ENCODE measurements at regions not wholly inside any gene's neighbourhood (a gene's known extent, or its start where the extent isn't known, plus 50 kb on each side); places are given as distances from the start of the nearest gene placed in this dataset.
"Not testable (repeated sequence)": the region's sequence is repeated elsewhere in the genome, so short reads cannot be mapped to it uniquely, and the experiment has no call there.

DNA sequence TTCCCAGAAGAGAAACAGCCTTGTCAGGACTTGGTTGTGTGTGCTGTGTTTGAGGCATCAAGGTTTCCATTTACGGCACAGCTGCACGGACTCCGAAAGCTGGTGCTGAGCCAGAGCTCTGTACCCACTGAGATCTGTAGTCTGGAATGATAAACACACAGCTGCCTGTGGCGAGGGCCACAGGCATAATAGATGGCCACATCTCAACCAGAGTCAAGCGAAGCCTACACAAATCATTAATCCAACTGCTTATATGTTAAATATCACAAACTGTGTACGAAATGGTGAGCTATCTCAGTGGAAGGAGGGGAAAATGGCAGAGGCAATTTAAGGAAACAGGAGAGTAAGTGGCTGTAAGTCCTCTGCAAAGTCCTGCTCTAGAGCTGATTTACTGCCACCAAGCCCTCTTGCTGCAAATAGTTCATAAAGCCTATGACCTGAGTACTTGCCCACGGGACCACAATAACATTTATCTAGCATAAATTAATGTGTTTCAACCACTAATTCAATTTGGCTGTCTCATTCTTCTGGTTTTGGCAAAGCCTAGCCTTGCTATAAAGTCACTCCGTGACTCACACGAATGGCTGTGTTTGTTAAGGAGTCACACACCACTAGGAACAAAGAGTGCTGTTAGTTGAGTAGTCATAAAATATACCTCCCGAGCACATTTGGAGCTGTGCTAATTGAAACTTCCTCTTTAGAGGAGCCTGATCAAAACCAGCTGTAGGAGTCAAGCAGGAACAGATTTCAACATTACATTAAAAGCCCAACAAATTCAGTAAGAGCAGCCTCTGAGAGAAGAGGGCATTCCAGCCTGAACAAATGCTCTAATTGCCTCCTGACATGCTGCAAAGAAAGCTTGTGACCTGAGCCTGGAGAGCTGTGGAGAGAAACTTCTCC is 738.6 kb upstream of the ZNF608 start:
- H3K4me1 Mint-ChIP-seq (ENCODE audit: low read depth), result no peaks in the 10 kb centered on the region
- H3K9me3 Mint-ChIP-seq, result peaks cover 8% of the 10 kb centered on the region
- no peaks in the 10 kb centered on the region for H3K36me3 Mint-ChIP-seq (ENCODE audit: insufficient read depth)
- no peaks in the 10 kb centered on the region for H3K27me3 Mint-ChIP-seq (ENCODE audit: low read depth)
- no peak for DNase-seq
- H3K4me3 Mint-ChIP-seq, result no peak overlapping the region
- ATAC-seq, result no peak

DNA sequence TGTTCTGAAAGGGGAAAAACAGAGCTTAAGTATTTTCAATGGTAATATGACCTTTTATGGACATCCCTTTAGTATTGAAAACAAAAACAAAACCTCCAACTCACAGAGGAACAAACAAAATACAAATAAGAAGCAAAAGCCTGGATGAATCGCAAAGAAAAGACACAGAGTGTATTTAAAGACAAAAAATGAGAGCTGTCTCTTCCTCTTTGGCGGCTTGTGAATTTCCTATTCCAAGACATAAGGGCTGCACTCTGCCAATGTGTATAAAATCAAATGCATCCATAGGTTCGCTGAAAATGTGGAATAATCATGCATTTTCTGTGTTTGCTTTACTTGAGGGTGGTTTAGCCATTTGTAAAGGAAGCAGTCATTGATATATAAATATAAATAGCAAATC is 739.3 kb upstream of the ZNF608 start:
- ATAC-seq (no peak), DNase-seq (no peak)
- Mint-ChIP-seq H3K9me3 (peaks cover 8% of the 10 kb centered on the region), H3K4me3 (no peak overlapping the region), H3K27me3 (ENCODE audit: low read depth) (no peaks in the 10 kb centered on the region), H3K4me1 (ENCODE audit: low read depth) (no peaks in the 10 kb centered on the region), H3K36me3 (ENCODE audit: insufficient read depth) (no peaks in the 10 kb centered on the region)

DNA sequence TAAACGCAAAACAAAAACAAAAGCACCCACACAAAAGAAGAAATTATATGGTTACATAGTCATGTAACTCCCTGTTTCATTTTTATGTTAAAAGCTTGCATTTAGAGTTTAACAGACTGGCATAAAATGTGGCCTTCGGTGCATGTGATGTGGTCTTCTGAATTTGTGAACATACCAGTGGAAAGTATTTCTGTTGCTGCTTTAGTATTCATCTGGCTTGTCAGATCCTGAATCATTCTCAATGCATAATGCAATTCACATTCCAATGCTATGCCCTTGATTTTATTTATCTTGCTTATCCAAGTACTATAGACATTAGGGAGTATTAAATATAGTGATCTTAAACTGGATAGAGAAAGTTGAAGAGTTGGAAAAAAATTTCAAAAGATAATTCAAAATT is 740.2 kb upstream of the ZNF608 start:
- ATAC-seq, result no peak
- Mint-ChIP-seq H3K4me1 (ENCODE audit: low read depth) (no peaks in the 10 kb centered on the region), H3K4me3 (no peak overlapping the region), H3K36me3 (ENCODE audit: insufficient read depth) (no peaks in the 10 kb centered on the region), H3K27me3 (ENCODE audit: low read depth) (no peaks in the 10 kb centered on the region), H3K9me3 (peaks cover 8% of the 10 kb centered on the region)
- no peak for DNase-seq

DNA sequence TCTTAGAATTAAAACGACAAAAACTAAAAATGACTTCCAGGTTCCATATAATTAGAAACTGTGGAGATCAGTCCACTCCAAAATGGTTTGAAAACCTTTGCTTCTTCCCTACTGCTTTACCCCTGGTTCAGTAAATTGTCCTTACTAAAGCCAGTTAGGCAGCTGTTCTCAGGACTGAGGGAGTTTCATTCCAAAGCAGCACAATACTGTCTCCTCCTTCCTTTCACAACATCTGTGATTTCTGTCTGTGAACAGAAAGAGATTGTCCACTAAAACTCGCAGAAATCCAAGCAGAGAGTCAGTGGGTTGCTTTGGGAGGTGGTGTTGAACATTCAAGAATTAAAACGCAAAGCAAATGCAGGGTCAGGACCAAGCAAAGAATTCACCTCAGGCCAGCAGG is 740.8 kb upstream of the ZNF608 start:
- Mint-ChIP-seq H3K9me3 (peaks cover 11% of the 10 kb centered on the region), H3K4me3 (no peak overlapping the region), H3K36me3 (ENCODE audit: insufficient read depth) (no peaks in the 10 kb centered on the region), H3K27me3 (ENCODE audit: low read depth) (no peaks in the 10 kb centered on the region), H3K4me1 (ENCODE audit: low read depth) (no peaks in the 10 kb centered on the region)
- DNase-seq, result no peak
- no peak for ATAC-seq

DNA sequence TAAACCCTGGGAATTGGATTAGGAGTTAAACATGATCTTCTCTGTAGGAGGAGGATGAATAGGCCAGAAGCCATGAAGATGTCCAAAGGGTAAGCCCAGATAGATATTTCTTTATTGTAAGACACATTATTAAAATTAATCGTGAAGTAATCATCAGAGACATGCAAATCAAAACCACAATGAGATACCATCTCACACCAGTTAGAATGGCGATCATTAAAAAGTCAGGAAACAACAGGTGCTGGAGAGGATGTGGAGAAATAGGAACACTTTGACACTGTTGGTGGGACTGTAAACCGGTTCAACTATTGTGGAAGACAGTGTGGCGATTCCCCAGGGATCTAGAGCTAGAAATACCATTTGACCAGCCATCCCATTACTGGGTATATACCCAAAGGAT is 741.2 kb upstream of the ZNF608 start:
- H3K36me3 Mint-ChIP-seq (ENCODE audit: insufficient read depth); H3K4me1 Mint-ChIP-seq (ENCODE audit: low read depth); DNase-seq; H3K4me3 Mint-ChIP-seq; H3K27me3 Mint-ChIP-seq (ENCODE audit: low read depth); ATAC-seq: not testable (repeated sequence)
- H3K9me3 Mint-ChIP-seq, result peaks cover 12% of the 10 kb centered on the region

DNA sequence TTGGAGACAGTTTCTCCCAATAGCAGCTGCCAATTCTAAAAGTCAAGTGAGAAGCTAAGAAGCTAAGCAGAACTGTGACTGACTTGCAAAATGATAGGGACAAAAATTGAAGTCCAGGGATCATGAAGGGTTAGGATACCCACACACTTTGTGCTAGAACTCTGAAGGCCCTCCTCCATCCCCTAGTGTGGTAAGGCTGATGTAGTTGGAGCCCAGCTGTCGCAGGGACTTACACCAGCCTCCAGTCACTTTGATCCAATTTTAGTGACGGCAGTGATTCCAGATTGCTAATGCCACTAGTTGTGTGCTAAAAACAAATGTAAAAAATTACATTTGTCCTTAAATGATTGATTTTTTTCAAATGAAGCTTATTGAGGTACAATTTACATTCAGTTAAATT is 742.7 kb upstream of the ZNF608 start:
- Mint-ChIP-seq H3K27me3 (ENCODE audit: low read depth) (no peaks in the 10 kb centered on the region), H3K36me3 (ENCODE audit: insufficient read depth) (no peaks in the 10 kb centered on the region), H3K9me3 (peaks cover 12% of the 10 kb centered on the region), H3K4me3 (no peak overlapping the region), H3K4me1 (ENCODE audit: low read depth) (no peaks in the 10 kb centered on the region)
- ATAC-seq (no peak), DNase-seq (no peak)

DNA sequence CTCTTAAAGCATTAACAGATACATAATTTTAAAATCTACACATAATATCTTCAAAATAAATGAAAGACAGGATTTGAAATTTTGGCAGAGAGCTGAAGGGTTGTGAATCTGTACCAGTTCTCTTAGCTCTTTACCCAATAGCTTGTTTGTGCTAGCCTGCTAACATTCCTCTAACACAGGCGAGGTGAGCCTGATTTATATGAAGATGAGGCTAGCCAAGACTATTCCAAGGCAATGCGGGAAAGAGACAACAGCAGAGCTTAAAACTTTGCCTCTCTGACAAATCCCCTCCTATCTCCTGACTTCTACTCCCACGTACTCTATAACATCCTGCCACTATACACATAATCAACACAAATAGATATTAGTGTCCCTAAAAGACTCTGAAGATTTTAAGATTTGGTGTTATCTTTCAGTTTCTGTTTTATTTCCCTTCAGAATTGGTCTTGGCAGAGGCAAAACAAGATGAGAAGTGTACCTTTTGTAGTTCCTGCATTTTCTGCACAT is 745.6 kb upstream of the ZNF608 start:
- no peaks in the 10 kb centered on the region for H3K4me1 Mint-ChIP-seq (ENCODE audit: low read depth)
- DNase-seq, result no peak

DNA sequence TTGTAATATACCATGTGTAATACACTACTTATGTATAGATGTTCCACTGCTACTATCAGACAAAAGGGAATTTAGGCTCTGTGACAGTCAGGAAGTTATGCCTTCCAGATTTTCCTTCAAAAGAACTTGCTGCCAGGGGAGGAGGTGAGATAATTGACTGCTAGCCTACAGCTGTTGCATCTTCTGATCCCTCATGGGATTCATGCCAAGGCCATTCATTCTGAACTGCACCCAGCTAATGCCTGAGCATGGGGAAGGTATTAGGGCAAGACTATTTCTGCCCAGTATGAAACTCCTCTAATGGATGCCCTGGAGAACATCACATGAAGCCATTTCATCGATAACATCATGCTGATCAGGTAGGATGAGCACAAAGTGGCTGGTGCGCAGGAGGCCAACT is 746.5 kb upstream of the ZNF608 start:
- DNase-seq (no peak), ATAC-seq (no peak)
- H3K36me3 Mint-ChIP-seq (ENCODE audit: insufficient read depth), result no peaks in the 10 kb centered on the region
- H3K4me3 Mint-ChIP-seq, result no peak overlapping the region
- H3K9me3 Mint-ChIP-seq, result peaks cover 8% of the 10 kb centered on the region
- no peaks in the 10 kb centered on the region for H3K4me1 Mint-ChIP-seq (ENCODE audit: low read depth)
- H3K27me3 Mint-ChIP-seq (ENCODE audit: low read depth), result no peaks in the 10 kb centered on the region

More for the DNA sequence above, 745.6 kb upstream of the ZNF608 start:
- no peaks in the 10 kb centered on the region for H3K36me3 Mint-ChIP-seq (ENCODE audit: insufficient read depth)
- no peak overlapping the region for H3K4me3 Mint-ChIP-seq
- H3K9me3 Mint-ChIP-seq, result peaks cover 8% of the 10 kb centered on the region
- no peaks in the 10 kb centered on the region for H3K27me3 Mint-ChIP-seq (ENCODE audit: low read depth)
- ATAC-seq, result no peak

DNA sequence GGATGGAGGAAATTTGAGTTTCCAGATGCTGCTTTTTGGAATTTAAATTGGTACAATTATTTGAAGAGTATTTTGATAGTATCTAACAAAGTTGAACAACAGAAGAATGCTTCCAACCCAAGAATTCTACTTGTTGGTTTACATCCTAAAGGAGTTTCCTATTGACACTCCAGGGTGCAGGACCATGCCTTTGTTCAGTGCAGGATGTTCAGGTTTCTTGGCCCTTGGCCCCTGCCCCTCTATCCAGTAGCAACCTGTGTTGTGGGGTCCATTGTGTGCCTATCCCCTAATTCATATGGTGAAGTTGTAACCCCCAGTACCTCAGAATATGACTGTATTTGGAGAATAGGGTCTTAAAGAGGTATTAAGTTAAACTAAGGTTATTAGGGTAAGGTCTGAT is 750.0 kb upstream of the ZNF608 start:
- H3K27me3 Mint-ChIP-seq (ENCODE audit: low read depth), result no peaks in the 10 kb centered on the region
- H3K36me3 Mint-ChIP-seq (ENCODE audit: insufficient read depth), result no peaks in the 10 kb centered on the region
- no peaks in the 10 kb centered on the region for H3K4me1 Mint-ChIP-seq (ENCODE audit: low read depth)
- no peak for DNase-seq
- H3K9me3 Mint-ChIP-seq, result peaks cover 10% of the 10 kb centered on the region
- no peak overlapping the region for H3K4me3 Mint-ChIP-seq
- no peak for ATAC-seq

DNA sequence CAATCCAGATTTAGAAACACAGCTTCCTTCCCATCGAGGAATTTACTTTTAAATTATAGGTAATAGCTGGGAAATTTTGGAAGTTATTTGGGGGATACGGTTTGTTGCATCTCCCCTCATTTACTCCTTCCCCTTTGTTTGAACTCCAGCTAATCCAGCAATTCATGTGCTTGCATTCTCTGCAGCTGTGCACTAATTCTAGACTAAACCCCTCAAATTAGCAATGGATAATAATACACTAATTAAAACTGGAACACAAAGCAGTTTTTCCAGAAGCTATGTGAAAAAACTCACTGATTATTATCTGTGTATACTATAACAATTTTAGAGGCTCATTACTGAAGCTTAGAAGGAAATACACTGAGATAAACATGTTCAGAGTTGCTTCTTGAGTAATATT is 751.2 kb upstream of the ZNF608 start:
- Mint-ChIP-seq H3K9me3 (peaks cover 6% of the 10 kb centered on the region), H3K36me3 (ENCODE audit: insufficient read depth) (no peaks in the 10 kb centered on the region), H3K27me3 (ENCODE audit: low read depth) (no peaks in the 10 kb centered on the region), H3K4me1 (ENCODE audit: low read depth) (no peaks in the 10 kb centered on the region), H3K4me3 (no peak overlapping the region)
- DNase-seq (no peak), ATAC-seq (no peak)

DNA sequence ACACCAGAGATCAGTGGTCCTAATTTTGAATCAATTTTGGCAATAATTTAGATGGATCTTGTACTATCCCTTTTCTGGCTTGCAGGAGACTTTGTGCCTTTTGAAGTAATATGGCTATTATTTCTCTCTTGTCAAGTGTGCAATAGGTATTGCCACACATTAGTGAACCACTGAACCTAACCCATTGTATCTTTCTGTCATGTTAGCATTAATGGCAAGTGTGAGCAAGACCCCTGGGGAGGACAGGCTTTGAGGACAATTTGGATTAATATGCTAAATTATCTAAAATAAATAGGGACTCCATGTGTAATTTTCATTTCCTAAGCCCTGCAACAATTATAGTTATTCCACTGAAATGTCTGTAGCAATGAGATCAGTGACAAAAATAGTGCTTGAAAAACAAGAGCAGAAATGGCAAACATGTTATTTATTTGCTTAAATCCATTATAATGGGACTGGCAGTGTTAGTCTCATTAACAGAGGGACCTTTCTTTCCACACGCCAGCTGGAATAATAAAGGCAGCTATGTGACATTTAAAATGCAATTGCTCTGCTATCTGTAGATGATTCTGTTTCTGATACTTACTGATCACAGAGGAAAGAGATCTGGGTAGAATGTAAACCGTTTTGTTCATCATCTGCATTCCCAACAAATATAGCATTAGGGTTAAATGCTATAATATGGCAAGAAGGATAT is 753.3 kb upstream of the ZNF608 start:
- no peaks in the 10 kb centered on the region for H3K36me3 Mint-ChIP-seq (ENCODE audit: insufficient read depth)
- ATAC-seq (no peak), DNase-seq (no peak)
- peaks cover 6% of the 10 kb centered on the region for H3K9me3 Mint-ChIP-seq
- H3K4me1 Mint-ChIP-seq (ENCODE audit: low read depth), result no peaks in the 10 kb centered on the region
- H3K4me3 Mint-ChIP-seq, result no peak overlapping the region
- H3K27me3 Mint-ChIP-seq (ENCODE audit: low read depth), result no peaks in the 10 kb centered on the region

DNA sequence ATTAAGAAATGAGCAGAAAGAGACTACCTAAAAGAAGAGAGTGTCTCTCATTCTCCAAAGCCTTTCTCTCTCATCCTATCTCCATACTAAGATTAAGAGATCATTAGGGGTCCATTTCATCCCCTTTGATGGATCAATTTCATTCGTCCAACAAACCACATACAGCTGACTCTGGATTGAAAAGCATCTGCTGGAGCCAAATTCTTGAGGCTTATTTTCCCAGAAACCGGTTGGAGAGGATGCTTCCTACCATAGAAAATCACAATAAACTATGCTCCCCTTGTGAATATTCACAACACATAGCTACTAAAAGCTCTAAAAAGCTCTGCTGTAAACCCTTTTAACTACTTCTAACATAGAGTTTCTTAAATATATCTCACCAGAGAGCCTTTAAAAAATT is 755.0 kb upstream of the ZNF608 start:
- Mint-ChIP-seq H3K36me3 (ENCODE audit: insufficient read depth) (no peaks in the 10 kb centered on the region), H3K4me3 (no peak overlapping the region), H3K27me3 (ENCODE audit: low read depth) (no peaks in the 10 kb centered on the region), H3K9me3 (peaks cover 9% of the 10 kb centered on the region), H3K4me1 (ENCODE audit: low read depth) (no peaks in the 10 kb centered on the region)
- ATAC-seq (no peak), DNase-seq (no peak)

DNA sequence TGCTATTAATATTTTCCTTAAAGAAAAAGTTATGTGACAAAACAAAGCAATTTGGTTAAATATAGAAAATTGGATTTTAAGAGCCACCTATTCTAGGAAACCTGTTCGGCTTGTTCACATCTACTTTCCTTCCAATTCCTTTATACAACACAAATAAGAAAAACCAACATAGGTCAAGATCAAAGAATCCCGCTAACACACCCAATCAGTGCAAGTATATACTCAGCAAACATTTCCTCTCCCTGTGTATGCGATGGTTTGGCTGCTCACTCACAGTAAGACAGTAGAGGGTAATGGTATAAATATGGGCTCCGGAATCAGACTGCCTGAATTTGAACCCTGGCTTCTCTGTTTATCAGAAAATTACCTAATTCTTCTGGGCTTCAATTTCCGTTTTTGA is 757.5 kb upstream of the ZNF608 start:
- no peak for DNase-seq
- no peaks in the 10 kb centered on the region for H3K4me1 Mint-ChIP-seq (ENCODE audit: low read depth)
- peaks cover 10% of the 10 kb centered on the region for H3K9me3 Mint-ChIP-seq
- H3K4me3 Mint-ChIP-seq, result no peak overlapping the region
- H3K36me3 Mint-ChIP-seq (ENCODE audit: insufficient read depth), result no peaks in the 10 kb centered on the region
- no peaks in the 10 kb centered on the region for H3K27me3 Mint-ChIP-seq (ENCODE audit: low read depth)
- no peak for ATAC-seq

DNA sequence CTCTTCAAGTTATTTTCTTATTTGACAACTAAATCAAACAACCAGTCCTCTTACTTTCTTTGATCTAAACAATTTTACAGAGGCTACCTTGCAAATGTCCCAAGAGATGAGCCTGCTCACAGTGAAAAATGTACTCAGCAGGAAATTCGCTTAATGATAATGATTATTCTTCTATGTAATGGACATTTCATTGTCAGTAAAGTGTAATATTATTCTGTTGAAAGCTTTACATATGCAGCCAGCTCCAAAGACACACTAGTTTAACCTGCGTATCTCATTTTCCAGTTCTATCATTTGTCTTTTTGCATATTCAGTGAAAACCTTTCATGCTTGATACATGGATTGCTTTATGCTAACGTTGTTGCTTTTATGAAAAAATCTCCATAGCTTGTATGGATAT is 758.7 kb upstream of the ZNF608 start:
- H3K36me3 Mint-ChIP-seq (ENCODE audit: insufficient read depth), result no peaks in the 10 kb centered on the region
- H3K4me1 Mint-ChIP-seq (ENCODE audit: low read depth), result no peaks in the 10 kb centered on the region
- no peak overlapping the region for H3K4me3 Mint-ChIP-seq
- H3K9me3 Mint-ChIP-seq, result peaks cover 8% of the 10 kb centered on the region
- no peak for ATAC-seq
- no peak for DNase-seq
- H3K27me3 Mint-ChIP-seq (ENCODE audit: low read depth), result no peaks in the 10 kb centered on the region

DNA sequence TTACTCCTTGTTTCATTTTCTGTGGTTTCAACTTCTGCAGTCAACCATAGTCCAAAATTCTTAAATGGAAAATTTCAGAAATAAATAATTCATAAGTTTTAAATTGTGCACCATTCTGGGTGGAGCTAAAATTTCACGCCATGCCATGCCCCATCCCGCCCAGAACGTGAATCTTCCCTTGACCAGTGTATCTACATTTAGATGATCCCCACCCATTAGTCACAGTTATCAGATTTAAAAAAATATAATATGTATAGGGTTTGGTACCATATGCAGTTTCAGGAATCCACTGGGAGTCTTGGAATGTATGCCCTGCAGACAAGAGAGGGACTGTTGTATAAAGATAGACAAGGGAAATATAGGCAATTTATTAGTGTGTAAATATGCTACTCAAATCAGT is 759.7 kb upstream of the ZNF608 start:
- Mint-ChIP-seq H3K27me3 (ENCODE audit: low read depth) (no peaks in the 10 kb centered on the region), H3K9me3 (peaks cover 8% of the 10 kb centered on the region), H3K36me3 (ENCODE audit: insufficient read depth) (no peaks in the 10 kb centered on the region), H3K4me1 (ENCODE audit: low read depth) (no peaks in the 10 kb centered on the region), H3K4me3 (no peak overlapping the region)
- no peak for DNase-seq
- no peak for ATAC-seq
